BLaER1 treated with 17β-estradiol and CSF1 and Interleukin-3, amounts not matched to agents 10 nM and 100 nM (cell line): ENCODE measurements at regions not wholly inside any gene's neighbourhood (a gene's known extent, or its start where the extent isn't known, plus 50 kb on each side); places are given as distances from the start of the nearest gene placed in this dataset.

Experiments used
- H3K27ac ChIP-seq, 11 experiments: shearing (Covaris generic); formaldehyde crosslinking; 2 replicates each; pipeline ENCODE4 v1.8.1; 2022
- H3K27me3 ChIP-seq, 11 experiments: shearing (Covaris generic); formaldehyde crosslinking; 2 replicates each; pipeline ENCODE4 v1.8.1; 2022
- H3K36me3 ChIP-seq, 11 experiments: shearing (Covaris generic); formaldehyde crosslinking; 2 replicates each; pipeline ENCODE4 v1.8.1; 2022
- H3K4me1 ChIP-seq, 10 experiments: shearing (Covaris generic); formaldehyde crosslinking; 2 replicates each; pipeline ENCODE4 v1.8.1; 2022
- H3K4me2 ChIP-seq, 11 experiments: shearing (Covaris generic); formaldehyde crosslinking; 2 replicates each; pipeline ENCODE4 v1.8.1; 2022
- H3K4me3 ChIP-seq, 10 experiments: shearing (Covaris generic); formaldehyde crosslinking; 2 replicates each; pipeline ENCODE4 v1.8.1; 2022
- H3K9ac ChIP-seq, 11 experiments: shearing (Covaris generic); formaldehyde crosslinking; 2 replicates each; pipeline ENCODE4 v1.8.1; 2022
- H3K9me3 ChIP-seq, 11 experiments: shearing (Covaris generic); formaldehyde crosslinking; replicated peaks in 1 of 11; 2 replicates each; pipeline ENCODE4 v1.8.1; 2022
- H4K20me1 ChIP-seq, 11 experiments: shearing (Covaris generic); formaldehyde crosslinking; 2 replicates each; pipeline ENCODE4 v1.8.1; 2022
- Cebpa-rat ChIP-seq, 11 experiments: shearing (Covaris generic); IDR thresholded peaks; 2 replicates each; pipeline ENCODE4 v1.8.1; 2022

- peaks cover 0 to 75% (median 0%) of the 10 kb centered on the region in 11 experiments; a peak in 7 of 22 replicates for H4K20me1 ChIP-seq
These were observed 303.0 kb downstream of the SEC14L1 start for GRCh38 chr17:77443748-77444260.

GRCh38 chr17:77444628-77444983, 303.8 kb downstream of the SEC14L1 start:
- H3K36me3 ChIP-seq: peaks cover 0 to 12% (median 0%) of the 10 kb centered on the region in 11 experiments; a peak in 2 of 22 replicates
- no peaks in the 10 kb centered on the region; a peak in 1 of 22 replicates for H3K27me3 ChIP-seq
- H3K27ac ChIP-seq: peak overlapping the region; percentile 70 to 100 (median 97)
- H3K4me3 ChIP-seq: peak overlapping the region; percentile 16 to 57 (median 42); a peak in 15 of 20 replicates
- peak overlapping the region; percentile 90 to 100 (median 98) for H3K4me2 ChIP-seq
- H3K9ac ChIP-seq: peak overlapping the region; percentile 63 to 95 (median 86)
- H4K20me1 ChIP-seq: peaks cover 0 to 75% (median 0%) of the 10 kb centered on the region in 11 experiments; a peak in 7 of 22 replicates
- H3K4me1 ChIP-seq: peaks cover 94 to 100% (median 100%) of the 10 kb centered on the region in 10 experiments
- no peaks in the 10 kb centered on the region for H3K9me3 ChIP-seq
- no peak for TF ChIP-seq Cebpa-rat (IDR thresholded peaks at IDR 0.05)

More at GRCh38 chr17:77443748-77444260, 303.0 kb downstream of the SEC14L1 start:
- H3K4me3 ChIP-seq: peak overlapping the region in 4 of 10 experiments; percentile 40 to 54 (median 48); a peak in 4 of 20 replicates
- H3K27ac ChIP-seq: peak overlapping the region; percentile 70 to 100 (median 97)
- TF ChIP-seq Cebpa-rat (IDR thresholded peaks at IDR 0.05): no peak
- no peaks in the 10 kb centered on the region for H3K9me3 ChIP-seq
- H3K4me2 ChIP-seq: peak overlapping the region; percentile 90 to 100 (median 98)
- H3K9ac ChIP-seq: peak overlapping the region; percentile 63 to 95 (median 86); a peak in 21 of 22 replicates
- H3K27me3 ChIP-seq: no peaks in the 10 kb centered on the region; a peak in 1 of 22 replicates
- peaks cover 94 to 100% (median 100%) of the 10 kb centered on the region in 10 experiments for H3K4me1 ChIP-seq
- H3K36me3 ChIP-seq: peaks cover 0 to 12% (median 0%) of the 10 kb centered on the region in 11 experiments; a peak in 2 of 22 replicates

GRCh38 chr17:77444984-77445759, 304.4 kb downstream of the SEC14L1 start:
- Histone ChIP-seq H4K20me1 (peaks cover 0 to 75% (median 0%) of the 10 kb centered on the region in 11 experiments; a peak in 7 of 22 replicates), H3K4me2 (peak overlapping the region; percentile 90 to 100 (median 98)), H3K9me3 (no peaks in the 10 kb centered on the region), H3K27ac (peak overlapping the region; percentile 70 to 100 (median 97)), H3K4me1 (peaks cover 94 to 100% (median 100%) of the 10 kb centered on the region in 10 experiments), H3K9ac (peak overlapping the region; percentile 63 to 95 (median 86)), H3K27me3 (no peaks in the 10 kb centered on the region; a peak in 1 of 22 replicates), H3K4me3 (peak overlapping the region; percentile 16 to 57 (median 42); a peak in 19 of 20 replicates), H3K36me3 (peaks cover 0 to 12% (median 0%) of the 10 kb centered on the region in 11 experiments; a peak in 2 of 22 replicates)
- peak in 3 of 11 experiments; percentile 51 to 78 (median 60); a peak in 4 of 22 replicates for TF ChIP-seq Cebpa-rat (IDR thresholded peaks at IDR 0.05)

GRCh38 chr17:77445760-77446532, 305.2 kb downstream of the SEC14L1 start:
- H3K9ac ChIP-seq: peak overlapping the region; percentile 63 to 95 (median 86); a peak in 21 of 22 replicates
- no peaks in the 10 kb centered on the region; a peak in 1 of 22 replicates for H3K27me3 ChIP-seq
- peaks cover 94 to 100% (median 100%) of the 10 kb centered on the region in 10 experiments for H3K4me1 ChIP-seq
- peak overlapping the region; percentile 16 to 57 (median 42); a peak in 19 of 20 replicates for H3K4me3 ChIP-seq
- no peaks in the 10 kb centered on the region for H3K9me3 ChIP-seq
- no peak for TF ChIP-seq Cebpa-rat (IDR thresholded peaks at IDR 0.05)
- H4K20me1 ChIP-seq: peaks cover 0 to 75% (median 0%) of the 10 kb centered on the region in 11 experiments; a peak in 8 of 22 replicates
- H3K4me2 ChIP-seq: peak overlapping the region; percentile 90 to 100 (median 98)
- H3K27ac ChIP-seq: peak overlapping the region; percentile 70 to 100 (median 97); a peak in 21 of 22 replicates
- H3K36me3 ChIP-seq: peaks cover 0 to 12% (median 0%) of the 10 kb centered on the region in 11 experiments; a peak in 2 of 22 replicates

- peak overlapping the region in 9 of 11 experiments; percentile 27 to 95 (median 88); a peak in 15 of 22 replicates for H3K9ac ChIP-seq
- H3K27ac ChIP-seq: peak overlapping the region; percentile 21 to 100 (median 97); a peak in 21 of 22 replicates
- H3K27me3 ChIP-seq: no peaks in the 10 kb centered on the region
- peaks cover 89 to 100% (median 90%) of the 10 kb centered on the region in 10 experiments for H3K4me1 ChIP-seq
- H3K4me3 ChIP-seq: peak overlapping the region in 4 of 10 experiments; percentile 40 to 54 (median 48); a peak in 7 of 20 replicates
- no peaks in the 10 kb centered on the region for H3K9me3 ChIP-seq
- H4K20me1 ChIP-seq: peaks cover 0 to 75% (median 0%) of the 10 kb centered on the region in 11 experiments; a peak in 8 of 22 replicates
- peak overlapping the region; percentile 90 to 100 (median 98) for H3K4me2 ChIP-seq
- no peak for TF ChIP-seq Cebpa-rat (IDR thresholded peaks at IDR 0.05)
- H3K36me3 ChIP-seq: peaks cover 0 to 12% (median 0%) of the 10 kb centered on the region in 11 experiments; a peak in 4 of 22 replicates
These were observed 306.3 kb downstream of the SEC14L1 start for GRCh38 chr17:77446940-77447634.

GRCh38 chr17:77449373-77449907, 308.7 kb downstream of the SEC14L1 start:
- H3K36me3 ChIP-seq: peaks cover 0 to 23% (median 8%) of the 10 kb centered on the region in 11 experiments; a peak in 6 of 22 replicates
- no peaks in the 10 kb centered on the region for H3K27me3 ChIP-seq
- no peaks in the 10 kb centered on the region for H3K9me3 ChIP-seq
- H3K4me2 ChIP-seq: peak overlapping the region; percentile 98 to 100 (median 99)
- H3K4me3 ChIP-seq: peak overlapping the region; percentile 59 to 99 (median 88); a peak in 18 of 20 replicates
- H4K20me1 ChIP-seq: peaks cover 5 to 73% (median 17%) of the 10 kb centered on the region in 11 experiments; a peak in 20 of 22 replicates
- peak overlapping the region in 10 of 11 experiments; percentile 74 to 99 (median 94); a peak in 19 of 22 replicates for H3K27ac ChIP-seq
- peak overlapping the region; percentile 80 to 99 (median 93); a peak in 21 of 22 replicates for H3K9ac ChIP-seq
- peaks cover 83 to 100% (median 89%) of the 10 kb centered on the region in 10 experiments for H3K4me1 ChIP-seq
- TF ChIP-seq Cebpa-rat (IDR thresholded peaks at IDR 0.05): no peak
